NT2/D1 (cell line): ENCODE measurements at regions not wholly inside any gene's neighbourhood (a gene's known extent, or its start where the extent isn't known, plus 50 kb on each side); places are given as distances from the start of the nearest gene placed in this dataset.

ENCODE experiments used
- YY1 ChIP-seq: IDR thresholded peaks from 2 replicates; pipeline ENCODE4 v1.6.1; 2011; ENCODE audit not compliant: insufficient read length, insufficient read depth
- ZNF274 ChIP-seq: IDR thresholded peaks from 2 replicates; pipeline ENCODE4 v1.6.1; 2011; ENCODE audit warnings: mild to moderate bottlenecking, low read depth, low read length

GRCh38 chr4:26132858-26133257 lies 188.0 kb upstream of the RBPJ start:
- TF ChIP-seq ZNF274 = no peak
- no peak for TF ChIP-seq YY1
